Choroid plexus epithelial cell (primary cell): ENCODE measurements at regions not wholly inside any gene's neighbourhood (a gene's known extent, or its start where the extent isn't known, plus 50 kb on each side); places are given as distances from the start of the nearest gene placed in this dataset.

ENCODE experiments used
- DNase-seq: peaks from one replicate; pipeline ENCODE4 v3.0.0-alpha.2; 2010; ENCODE audit warnings: low read depth
- H3K4me3 ChIP-seq: 2 replicates; pipeline ENCODE4 v1.5.1; 2011; ENCODE audit warnings: low read depth, mild to moderate bottlenecking, control low read depth, low read length, moderate library complexity
- CTCF ChIP-seq: conservative IDR thresholded peaks from 2 replicates; pipeline ENCODE4 v1.5.1; 2011; ENCODE audit warnings: low read depth, mild to moderate bottlenecking, control low read depth, inconsistent platforms, low read length, moderate library complexity

GRCh38 chr12:38501481-38501880 is 184.9 kb downstream of the ALG10B start:
- no peak overlapping the region for H3K4me3 ChIP-seq
- no peak for TF ChIP-seq CTCF
- no peak for DNase-seq

DNA sequence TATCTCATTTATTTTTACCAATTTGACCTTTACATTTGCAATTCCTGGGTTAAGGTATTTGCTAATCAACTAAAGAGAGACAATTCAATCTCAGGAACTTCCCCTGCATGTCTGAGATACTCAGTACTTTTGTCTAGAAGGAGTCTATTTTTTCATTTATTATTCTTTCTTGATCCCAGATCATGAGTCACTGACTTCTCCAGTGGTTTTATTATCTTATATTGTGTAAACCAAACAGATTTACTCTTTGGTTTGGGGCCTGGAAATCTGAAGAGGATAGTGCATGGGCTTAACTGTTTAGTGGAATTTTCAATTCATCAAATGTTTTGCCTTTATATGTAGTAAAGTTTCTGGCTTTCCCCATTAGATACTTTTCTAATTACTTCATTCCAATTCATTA is 185.4 kb downstream of the ALG10B start:
- peak; percentile 3 for DNase-seq
- no peak for TF ChIP-seq CTCF
- no peak overlapping the region for H3K4me3 ChIP-seq

DNA sequence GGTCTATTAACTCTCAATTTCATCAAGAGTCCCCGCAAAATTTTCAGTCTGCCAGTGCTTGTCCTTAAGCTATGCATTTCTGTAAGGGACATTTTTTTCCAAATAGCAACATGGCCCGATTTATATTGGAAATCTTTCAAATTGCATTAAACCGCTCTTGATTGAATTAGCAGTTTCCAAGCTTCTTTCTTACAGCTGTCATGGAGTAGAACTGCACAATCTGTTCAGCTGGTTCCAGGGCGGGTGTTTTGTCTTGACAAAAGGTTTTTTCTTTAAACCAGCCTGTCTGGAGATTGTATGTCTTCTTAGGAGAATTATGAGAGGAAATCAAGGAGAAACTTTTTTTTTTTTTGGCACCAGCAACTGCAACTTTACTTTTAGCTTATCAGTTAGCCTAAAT is 185.8 kb downstream of the ALG10B start:
- no peak overlapping the region for H3K4me3 ChIP-seq
- no peak for DNase-seq
- TF ChIP-seq CTCF, result no peak

DNA sequence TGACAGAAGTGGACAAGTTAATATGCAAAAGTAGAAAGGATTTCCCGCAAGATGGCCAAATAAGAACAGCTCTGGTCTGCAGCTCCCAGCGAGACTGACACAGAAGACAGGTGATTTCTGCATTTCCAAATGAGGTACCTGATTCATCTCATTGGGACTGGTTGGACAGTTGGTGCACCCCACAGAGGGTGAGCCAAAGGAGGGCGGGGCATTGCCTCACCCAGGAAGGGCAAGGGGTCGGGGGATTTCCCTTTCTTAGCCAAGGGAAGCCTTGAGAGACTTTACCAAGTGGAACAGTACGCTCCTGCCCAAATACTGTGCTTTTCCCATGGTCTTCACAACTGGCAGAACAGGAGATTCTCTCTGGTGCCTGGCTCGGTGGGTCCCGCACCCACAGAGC is 191.3 kb downstream of the ALG10B start:
- H3K4me3 ChIP-seq, result no peak overlapping the region
- no peak for DNase-seq
- no peak for TF ChIP-seq CTCF

DNA sequence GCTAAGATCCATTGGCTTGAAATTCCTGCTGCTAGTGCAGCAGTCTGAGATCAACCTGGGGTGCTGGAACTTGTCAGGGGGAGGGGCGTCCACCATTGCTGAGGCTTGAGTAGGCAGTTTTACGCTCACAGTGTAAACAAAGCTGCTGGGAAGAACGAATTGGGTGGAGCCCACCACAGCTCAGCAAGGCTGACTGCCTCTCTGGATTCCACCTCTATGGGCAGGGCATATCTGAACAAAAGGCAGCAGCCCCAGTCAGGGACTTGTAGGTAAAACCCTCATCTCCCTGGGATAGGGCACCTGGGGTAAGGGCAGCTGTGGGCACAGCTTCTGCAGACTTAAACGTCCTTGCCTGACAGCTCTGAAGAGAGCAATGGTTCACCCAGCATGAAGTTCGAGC is 191.7 kb downstream of the ALG10B start:
- no peak for TF ChIP-seq CTCF
- no peak overlapping the region for H3K4me3 ChIP-seq
- no peak for DNase-seq

- no peak for TF ChIP-seq CTCF
- no peak overlapping the region for H3K4me3 ChIP-seq
- no peak for DNase-seq
These were observed 199.3 kb downstream of the ALG10B start for GRCh38 chr12:38515912-38516311.

GRCh38 chr12:38516418-38516817 is 199.8 kb downstream of the ALG10B start:
- H3K4me3 ChIP-seq, result no peak overlapping the region
- TF ChIP-seq CTCF, result no peak
- no peak for DNase-seq
